ENCODE measurements at regions not wholly inside any gene's neighbourhood (a gene's known extent, or its start where the extent isn't known, plus 50 kb on each side); places are given as distances from the start of the nearest gene placed in this dataset.

- H3K79me2 ChIP-seq (ENCODE audit: control insufficient read depth, low read length): no peaks in the 10 kb centered on the region
- TF ChIP-seq EZH2phosphoT487 (IDR thresholded peaks at IDR 0.05; ENCODE audit: borderline replicate concordance, low read length) (no peak), CTCF (IDR thresholded peaks at IDR 0.05; ENCODE audit: low read depth, low read length, poor library complexity, severe bottlenecking) (no peak)
- no peak overlapping the region for H3K4me3 ChIP-seq (ENCODE audit: low read length)
- no peak overlapping the region for H3K4me2 ChIP-seq (ENCODE audit: low read length)
- no peak overlapping the region for H3K27ac ChIP-seq (ENCODE audit: low read depth, low read length)
- H3K4me1 ChIP-seq (ENCODE audit: control insufficient read depth, low read length): peaks cover 10% of the 10 kb centered on the region
- H3F3A ChIP-seq (ENCODE audit: control insufficient read depth, insufficient read depth): no peaks in the 10 kb centered on the region
- H3K9me3 ChIP-seq (ENCODE audit: control insufficient read depth, insufficient read depth, low read length): no peaks in the 10 kb centered on the region
- H4K20me1 ChIP-seq (ENCODE audit: control insufficient read depth, insufficient read depth, low read depth, low read length): no peaks in the 10 kb centered on the region
- H3K9me2 ChIP-seq (replicated peaks; ENCODE audit: control insufficient read depth, low read length): no peaks in the 10 kb centered on the region
- H3K36me3 ChIP-seq (ENCODE audit: control insufficient read depth, low read length): no peaks in the 10 kb centered on the region
- no peaks in the 10 kb centered on the region for H3K27me3 ChIP-seq (ENCODE audit: control insufficient read depth, low read length)
These were observed 312.7 kb upstream of the TGFBR2 start for GRCh38 chr3:30293621-30294240.

- Histone ChIP-seq H3K9me2 (replicated peaks; ENCODE audit: control insufficient read depth, low read length) (no peaks in the 10 kb centered on the region), H3K9me3 (ENCODE audit: control insufficient read depth, insufficient read depth, low read length) (no peaks in the 10 kb centered on the region), H3K79me2 (ENCODE audit: control insufficient read depth, low read length) (no peaks in the 10 kb centered on the region), H3K27me3 (ENCODE audit: control insufficient read depth, low read length) (no peaks in the 10 kb centered on the region), H3K4me3 (ENCODE audit: low read length) (no peak overlapping the region), H4K20me1 (ENCODE audit: control insufficient read depth, insufficient read depth, low read depth, low read length) (no peaks in the 10 kb centered on the region), H3K4me1 (ENCODE audit: control insufficient read depth, low read length) (peaks cover 10% of the 10 kb centered on the region), H3F3A (ENCODE audit: control insufficient read depth, insufficient read depth) (no peaks in the 10 kb centered on the region), H3K36me3 (ENCODE audit: control insufficient read depth, low read length) (no peaks in the 10 kb centered on the region), H3K4me2 (ENCODE audit: low read length) (no peak overlapping the region), H3K27ac (ENCODE audit: low read depth, low read length) (no peak overlapping the region)
- TF ChIP-seq CTCF (IDR thresholded peaks at IDR 0.05; ENCODE audit: low read depth, low read length, poor library complexity, severe bottlenecking): no peak
- TF ChIP-seq EZH2phosphoT487 (IDR thresholded peaks at IDR 0.05; ENCODE audit: borderline replicate concordance, low read length): no peak
These were observed 312.1 kb upstream of the TGFBR2 start for GRCh38 chr3:30294241-30294667.

GRCh38 chr3:30297112-30297511, 309.3 kb upstream of the TGFBR2 start:
- Histone ChIP-seq H4K20me1 (ENCODE audit: control insufficient read depth, insufficient read depth, low read depth, low read length) (no peaks in the 10 kb centered on the region), H3K79me2 (ENCODE audit: control insufficient read depth, low read length) (no peaks in the 10 kb centered on the region), H3K4me3 (ENCODE audit: low read length) (no peak overlapping the region), H3F3A (ENCODE audit: control insufficient read depth, insufficient read depth) (no peaks in the 10 kb centered on the region), H3K36me3 (ENCODE audit: control insufficient read depth, low read length) (no peaks in the 10 kb centered on the region), H3K4me1 (ENCODE audit: control insufficient read depth, low read length) (peaks cover 8% of the 10 kb centered on the region), H3K4me2 (ENCODE audit: low read length) (no peak overlapping the region), H3K27me3 (ENCODE audit: control insufficient read depth, low read length) (no peaks in the 10 kb centered on the region), H3K27ac (ENCODE audit: low read depth, low read length) (no peak overlapping the region), H3K9me3 (ENCODE audit: control insufficient read depth, insufficient read depth, low read length) (no peaks in the 10 kb centered on the region), H3K9me2 (replicated peaks; ENCODE audit: control insufficient read depth, low read length) (no peaks in the 10 kb centered on the region)
- no peak for TF ChIP-seq EZH2phosphoT487 (IDR thresholded peaks at IDR 0.05; ENCODE audit: borderline replicate concordance, low read length)
- TF ChIP-seq CTCF (IDR thresholded peaks at IDR 0.05; ENCODE audit: low read depth, low read length, poor library complexity, severe bottlenecking): no peak

All from DOHH2 (cell line).